ENCODE measurements at regions not wholly inside any gene's neighbourhood (a gene's known extent, or its start where the extent isn't known, plus 50 kb on each side); places are given as distances from the start of the nearest gene placed in this dataset.

GRCh38 chr6:138005846-138006245 is 101.4 kb downstream of the PERP start:
- no peak for DNase-seq (ENCODE audit: low read depth in 2 of 2)

GRCh38 chr6:138007014-138007472 is 100.2 kb downstream of the PERP start:
- no peak for DNase-seq (ENCODE audit: low read depth in 2 of 2)

- DNase-seq (ENCODE audit: low read depth in 2 of 2): no peak
Observed at GRCh38 chr6:138008791-138009190, 98.4 kb downstream of the PERP start.

GRCh38 chr6:138011413-138011812 is 95.8 kb downstream of the PERP start:
- DNase-seq (ENCODE audit: low read depth in 2 of 2): no peak

GRCh38 chr6:138012682-138013081 is 94.5 kb downstream of the PERP start:
- DNase-seq (ENCODE audit: low read depth in 2 of 2): no peak

- DNase-seq (ENCODE audit: low read depth in 2 of 2): no peak
Observed at GRCh38 chr6:138013959-138014358, 93.3 kb downstream of the PERP start.

- DNase-seq (ENCODE audit: low read depth in 2 of 2): no peak
Observed at GRCh38 chr6:138017166-138017757, 90.0 kb downstream of the PERP start.

- DNase-seq (ENCODE audit: low read depth in 2 of 2): no peak
Observed at GRCh38 chr6:138018297-138018696, 88.9 kb downstream of the PERP start.

- DNase-seq (ENCODE audit: low read depth in 2 of 2): no peak
Observed at GRCh38 chr6:138025528-138025978, 81.7 kb downstream of the PERP start.

- no peak for DNase-seq (ENCODE audit: low read depth in 2 of 2)
Observed at GRCh38 chr6:138026342-138026741, 80.9 kb downstream of the PERP start.

- no peak for DNase-seq (ENCODE audit: low read depth in 2 of 2)
Observed at GRCh38 chr6:138028893-138029292, 78.3 kb downstream of the PERP start.

- no peak for DNase-seq (ENCODE audit: low read depth in 2 of 2)
Observed at GRCh38 chr6:138030872-138031271, 76.3 kb downstream of the PERP start.

- DNase-seq (ENCODE audit: low read depth in 2 of 2): no peak
Observed at GRCh38 chr6:138031417-138031816, 75.8 kb downstream of the PERP start.

- no peak for DNase-seq (ENCODE audit: low read depth in 2 of 2)
Observed at GRCh38 chr6:138031850-138032249, 75.4 kb downstream of the PERP start.

GRCh38 chr6:138032571-138032970 is 74.6 kb downstream of the PERP start:
- DNase-seq (ENCODE audit: low read depth in 2 of 2): no peak

- DNase-seq (ENCODE audit: low read depth in 2 of 2): no peak
Observed at GRCh38 chr6:138034229-138034628, 73.0 kb downstream of the PERP start.

GRCh38 chr6:138035070-138035469 is 72.1 kb downstream of the PERP start:
- no peak for DNase-seq (ENCODE audit: low read depth in 2 of 2)

- DNase-seq (ENCODE audit: low read depth in 2 of 2): no peak
Observed at GRCh38 chr6:138036111-138036510, 71.1 kb downstream of the PERP start.

GRCh38 chr6:138037009-138037504 is 70.2 kb downstream of the PERP start:
- no peak for DNase-seq (ENCODE audit: low read depth in 2 of 2)

- no peak for DNase-seq (ENCODE audit: low read depth in 2 of 2)
Observed at GRCh38 chr6:138038142-138038870, 68.9 kb downstream of the PERP start.
